Left kidney (tissue), 1 donor: ENCODE measurements at regions not wholly inside any gene's neighbourhood (a gene's known extent, or its start where the extent isn't known, plus 50 kb on each side); places are given as distances from the start of the nearest gene placed in this dataset.
"Not testable (repeated sequence)": the region's sequence is repeated elsewhere in the genome, so short reads cannot be mapped to it uniquely, and the experiment has no call there.

Experiments used
- DNase-seq: peaks from one replicate; pipeline ENCODE4 v3.0.0-alpha.2; 2013

GRCh38 chr6:97915537-97915936 is 632.5 kb upstream of the MMS22L start:
- no peak for DNase-seq

GRCh38 chr6:97917369-97917768 is 634.4 kb upstream of the MMS22L start:
- DNase-seq, result no peak

GRCh38 chr6:97919046-97919445 is 636.0 kb upstream of the MMS22L start:
- DNase-seq, result no peak

GRCh38 chr6:97919631-97920030 is 636.6 kb upstream of the MMS22L start:
- DNase-seq, result no peak

GRCh38 chr6:97923249-97923648 is 640.2 kb upstream of the MMS22L start:
- DNase-seq, result no peak

- no peak for DNase-seq
Observed at GRCh38 chr6:97925504-97925903, 642.5 kb upstream of the MMS22L start.

- DNase-seq, result no peak
Observed at GRCh38 chr6:97939440-97940168, 656.6 kb upstream of the MMS22L start.

GRCh38 chr6:97947841-97948240 is 664.8 kb upstream of the MMS22L start:
- DNase-seq, result peak; percentile 7

GRCh38 chr6:97958134-97958533 is 675.1 kb upstream of the MMS22L start:
- DNase-seq, result no peak

GRCh38 chr6:97963193-97963592 is 680.2 kb upstream of the MMS22L start:
- no peak for DNase-seq

- no peak for DNase-seq
Observed at GRCh38 chr6:97969065-97969464, 686.0 kb upstream of the MMS22L start.

GRCh38 chr6:97977084-97977483 is 694.1 kb upstream of the MMS22L start:
- no peak for DNase-seq

- no peak for DNase-seq
Observed at GRCh38 chr6:97978855-97979271, 695.8 kb upstream of the MMS22L start.

GRCh38 chr6:97979285-97979684 is 696.3 kb upstream of the MMS22L start:
- not testable (repeated sequence) for DNase-seq

- no peak for DNase-seq
Observed at GRCh38 chr6:97989451-97989850, 706.4 kb upstream of the MMS22L start.

GRCh38 chr6:97995158-97995557 is 712.1 kb upstream of the MMS22L start:
- no peak for DNase-seq

- DNase-seq, result no peak
Observed at GRCh38 chr6:98002678-98003077, 719.7 kb upstream of the MMS22L start.

GRCh38 chr6:98014442-98015201 is 731.6 kb upstream of the MMS22L start:
- no peak for DNase-seq

GRCh38 chr6:98016565-98016964 is 733.5 kb upstream of the MMS22L start:
- DNase-seq, result no peak

GRCh38 chr6:98020222-98020621 is 737.2 kb upstream of the MMS22L start:
- no peak for DNase-seq

- DNase-seq, result no peak
Observed at GRCh38 chr6:98024359-98024758, 741.3 kb upstream of the MMS22L start.

- DNase-seq, result no peak
Observed at GRCh38 chr6:98027898-98028297, 744.9 kb upstream of the MMS22L start.

- DNase-seq, result no peak
Observed at GRCh38 chr6:98033617-98034016, 750.6 kb upstream of the MMS22L start.
